NCI-H2196 treated with DMSO at 0.1 percent for 48 hours (cell line): ENCODE measurements at regions not wholly inside any gene's neighbourhood (a gene's known extent, or its start where the extent isn't known, plus 50 kb on each side); places are given as distances from the start of the nearest gene placed in this dataset.

Source experiments
- DNase-seq: peaks from one replicate; lab custom pipeline; 2025; ENCODE audit not compliant: unreplicated experiment; lab: John Stamatoyannopoulos, UW

GRCh38 chr22:49212466-49212865, 615.2 kb downstream of the BRD1 start:
- no peak for DNase-seq

- DNase-seq = no peak
Observed at GRCh38 chr22:49212002-49212401, 615.7 kb downstream of the BRD1 start.

- DNase-seq = no peak
Observed at GRCh38 chr22:49211176-49211575, 616.5 kb downstream of the BRD1 start.

GRCh38 chr22:49210606-49211005, 617.1 kb downstream of the BRD1 start:
- DNase-seq = no peak

- no peak for DNase-seq
Observed at GRCh38 chr22:49209452-49210195, 618.0 kb downstream of the BRD1 start.

GRCh38 chr22:49208768-49209252, 618.9 kb downstream of the BRD1 start:
- no peak for DNase-seq

- DNase-seq = no peak
Observed at GRCh38 chr22:49208004-49208402, 619.7 kb downstream of the BRD1 start.

- no peak for DNase-seq
Observed at GRCh38 chr22:49207008-49208003, 620.4 kb downstream of the BRD1 start.

GRCh38 chr22:49206281-49206680, 621.4 kb downstream of the BRD1 start:
- no peak for DNase-seq

GRCh38 chr22:49205483-49205800, 622.2 kb downstream of the BRD1 start:
- no peak for DNase-seq

GRCh38 chr22:49204599-49205482, 622.8 kb downstream of the BRD1 start:
- no peak for DNase-seq

- no peak for DNase-seq
Observed at GRCh38 chr22:49203859-49204598, 623.6 kb downstream of the BRD1 start.

- DNase-seq = no peak
Observed at GRCh38 chr22:49203091-49203858, 624.4 kb downstream of the BRD1 start.

GRCh38 chr22:49202226-49202625, 625.4 kb downstream of the BRD1 start:
- no peak for DNase-seq

- no peak for DNase-seq
Observed at GRCh38 chr22:49201046-49201970, 626.4 kb downstream of the BRD1 start.

GRCh38 chr22:49199224-49199623, 628.4 kb downstream of the BRD1 start:
- DNase-seq = no peak

- DNase-seq = no peak
Observed at GRCh38 chr22:49198705-49199084, 629.0 kb downstream of the BRD1 start.

GRCh38 chr22:49197986-49198704, 629.5 kb downstream of the BRD1 start:
- DNase-seq = no peak
